DMS 273 (cell line): ENCODE measurements at regions not wholly inside any gene's neighbourhood (a gene's known extent, or its start where the extent isn't known, plus 50 kb on each side); places are given as distances from the start of the nearest gene placed in this dataset.
A peak's percentile ranks its signal among the peaks of the same experiment; 100 is the strongest.
"Not testable (repeated sequence)": the region's sequence is repeated elsewhere in the genome, so short reads cannot be mapped to it uniquely, and the experiment has no call there.

Source experiments
- DNase-seq: peaks from one replicate; lab custom pipeline; 2025; ENCODE audit not compliant: unreplicated experiment; lab: John Stamatoyannopoulos, UW

GRCh38 chr1:233788687-233789086, 115.8 kb upstream of the SLC35F3 start:
- DNase-seq, result no peak

- DNase-seq, result no peak
Measured at GRCh38 chr1:233790121-233790520, 114.4 kb upstream of the SLC35F3 start.

- peak; percentile 80 for DNase-seq
Measured at GRCh38 chr1:233790662-233791371, 113.7 kb upstream of the SLC35F3 start.

- no peak for DNase-seq
Measured at GRCh38 chr1:233791372-233791703, 113.1 kb upstream of the SLC35F3 start.

GRCh38 chr1:233791721-233792120, 112.8 kb upstream of the SLC35F3 start:
- DNase-seq, result peak; percentile 11

- no peak for DNase-seq
Measured at GRCh38 chr1:233794863-233795262, 109.6 kb upstream of the SLC35F3 start.

- DNase-seq, result no peak
Measured at GRCh38 chr1:233796146-233796783, 108.2 kb upstream of the SLC35F3 start.

- DNase-seq, result no peak
Measured at GRCh38 chr1:233802611-233803010, 101.9 kb upstream of the SLC35F3 start.

- DNase-seq, result no peak
Measured at GRCh38 chr1:233805786-233806185, 98.7 kb upstream of the SLC35F3 start.

GRCh38 chr1:233815357-233815756, 89.1 kb upstream of the SLC35F3 start:
- no peak for DNase-seq

GRCh38 chr1:233815865-233816264, 88.6 kb upstream of the SLC35F3 start:
- DNase-seq, result no peak

- no peak for DNase-seq
Measured at GRCh38 chr1:233816348-233816747, 88.1 kb upstream of the SLC35F3 start.

- DNase-seq, result no peak
Measured at GRCh38 chr1:233819042-233819441, 85.4 kb upstream of the SLC35F3 start.

- not testable (repeated sequence) for DNase-seq
Measured at GRCh38 chr1:233824179-233824578, 80.3 kb upstream of the SLC35F3 start.

- DNase-seq, result not testable (repeated sequence)
Measured at GRCh38 chr1:233827937-233828336, 76.5 kb upstream of the SLC35F3 start.

GRCh38 chr1:233828480-233828879, 76.0 kb upstream of the SLC35F3 start:
- no peak for DNase-seq

GRCh38 chr1:233834609-233835008, 69.9 kb upstream of the SLC35F3 start:
- DNase-seq, result no peak

GRCh38 chr1:233838207-233838606, 66.3 kb upstream of the SLC35F3 start:
- not testable (repeated sequence) for DNase-seq

- DNase-seq, result peak; percentile 75
Measured at GRCh38 chr1:233843525-233844204, 60.8 kb upstream of the SLC35F3 start.

- DNase-seq, result no peak
Measured at GRCh38 chr1:233844275-233844674, 60.2 kb upstream of the SLC35F3 start.

GRCh38 chr1:233844692-233845091, 59.8 kb upstream of the SLC35F3 start:
- no peak for DNase-seq
